ENCODE measurements at regions not wholly inside any gene's neighbourhood (a gene's known extent, or its start where the extent isn't known, plus 50 kb on each side); places are given as distances from the start of the nearest gene placed in this dataset.
A peak's percentile ranks its signal among the peaks of the same experiment; 100 is the strongest.

- H3K36me3 Mint-ChIP-seq = no peaks in the 10 kb centered on the region
- no peaks in the 10 kb centered on the region for H3K9me3 Mint-ChIP-seq
- no peak for TF ChIP-seq EZH2phosphoT487 (IDR thresholded peaks at IDR 0.05)
- TF ChIP-seq EZH2 (IDR thresholded peaks at IDR 0.05) = no peak
- no peak for TF ChIP-seq CTCF (IDR thresholded peaks at IDR 0.05)
- Histone ChIP-seq H3F3A (ENCODE audit: low read depth) (no peaks in the 10 kb centered on the region), H3K9me3 (ENCODE audit: low read depth) (no peaks in the 10 kb centered on the region), H2AFZ (replicated peaks) (no peak overlapping the region), H3K27ac (no peak overlapping the region), H4K20me1 (ENCODE audit: low read depth) (no peaks in the 10 kb centered on the region), H3K27me3 (no peaks in the 10 kb centered on the region), H3K79me2 (ENCODE audit: low read depth) (no peaks in the 10 kb centered on the region), H3K36me3 (no peaks in the 10 kb centered on the region), H3K4me2 (no peak overlapping the region), H3K4me3 (no peak overlapping the region), H3K9ac (no peak overlapping the region), H3K4me1 (no peaks in the 10 kb centered on the region)
- no peak overlapping the region for H3K4me3 Mint-ChIP-seq
- H3K27ac Mint-ChIP-seq = no peak overlapping the region
- no peak for DNase-seq (ENCODE audit: low spot score)
- H3K27me3 Mint-ChIP-seq (ENCODE audit: insufficient read depth, low read depth) = peaks cover 5% of the 10 kb centered on the region
- H3K4me1 Mint-ChIP-seq = peaks cover 26% of the 10 kb centered on the region
Measured at GRCh38 chr21:43308101-43308814, 118.7 kb downstream of the SIK1 start.

- no peak overlapping the region for H3K27ac Mint-ChIP-seq
- H2AFZ ChIP-seq (replicated peaks) = no peak overlapping the region
- no peak for DNase-seq (ENCODE audit: low spot score)
Measured at GRCh38 chr21:43307677-43308070, 119.3 kb downstream of the SIK1 start.

GRCh38 chr21:43306911-43307676 is 119.8 kb downstream of the SIK1 start:
- Mint-ChIP-seq H3K36me3 (no peaks in the 10 kb centered on the region), H3K4me1 (peaks cover 23% of the 10 kb centered on the region), H3K9me3 (no peaks in the 10 kb centered on the region), H3K27me3 (ENCODE audit: insufficient read depth, low read depth) (peaks cover 4% of the 10 kb centered on the region), H3K27ac (peak overlapping the region; percentile 51), H3K4me3 (no peak overlapping the region)
- Histone ChIP-seq H3K27ac (no peak overlapping the region), H3K27me3 (no peaks in the 10 kb centered on the region), H3K9me3 (ENCODE audit: low read depth) (no peaks in the 10 kb centered on the region), H3K4me1 (no peaks in the 10 kb centered on the region), H3K36me3 (no peaks in the 10 kb centered on the region), H3K4me2 (no peak overlapping the region), H2AFZ (replicated peaks) (no peak overlapping the region), H4K20me1 (ENCODE audit: low read depth) (no peaks in the 10 kb centered on the region), H3K9ac (no peak overlapping the region), H3K4me3 (no peak overlapping the region), H3K79me2 (ENCODE audit: low read depth) (no peaks in the 10 kb centered on the region), H3F3A (ENCODE audit: low read depth) (no peaks in the 10 kb centered on the region)
- TF ChIP-seq EZH2 (IDR thresholded peaks at IDR 0.05) = no peak
- TF ChIP-seq CTCF (IDR thresholded peaks at IDR 0.05) = no peak
- no peak for TF ChIP-seq EZH2phosphoT487 (IDR thresholded peaks at IDR 0.05)
- DNase-seq (ENCODE audit: low spot score) = no peak

More at GRCh38 chr21:43307677-43308070, 119.3 kb downstream of the SIK1 start:
- no peaks in the 10 kb centered on the region for H3K36me3 Mint-ChIP-seq
- TF ChIP-seq EZH2phosphoT487 (IDR thresholded peaks at IDR 0.05) = no peak
- no peak for TF ChIP-seq EZH2 (IDR thresholded peaks at IDR 0.05)
- TF ChIP-seq CTCF (IDR thresholded peaks at IDR 0.05) = no peak
- Histone ChIP-seq H3K4me1 (no peaks in the 10 kb centered on the region), H3K36me3 (no peaks in the 10 kb centered on the region), H3K27ac (no peak overlapping the region), H3F3A (ENCODE audit: low read depth) (no peaks in the 10 kb centered on the region), H4K20me1 (ENCODE audit: low read depth) (no peaks in the 10 kb centered on the region), H3K27me3 (no peaks in the 10 kb centered on the region), H3K4me2 (no peak overlapping the region), H3K9ac (no peak overlapping the region), H3K79me2 (ENCODE audit: low read depth) (no peaks in the 10 kb centered on the region), H3K4me3 (no peak overlapping the region), H3K9me3 (ENCODE audit: low read depth) (no peaks in the 10 kb centered on the region)
- H3K4me1 Mint-ChIP-seq = peaks cover 25% of the 10 kb centered on the region
- H3K27me3 Mint-ChIP-seq (ENCODE audit: insufficient read depth, low read depth) = peaks cover 5% of the 10 kb centered on the region
- no peak overlapping the region for H3K4me3 Mint-ChIP-seq
- H3K9me3 Mint-ChIP-seq = no peaks in the 10 kb centered on the region
